H9 (cell line): ENCODE measurements at regions not wholly inside any gene's neighbourhood (a gene's known extent, or its start where the extent isn't known, plus 50 kb on each side); places are given as distances from the start of the nearest gene placed in this dataset.

Experiments
- DNase-seq: peaks from one replicate; pipeline ENCODE4 v3.0.0-alpha.2; 2017
- H2AFZ ChIP-seq: one replicate; pipeline ENCODE4 v1.6.1; 2013; ENCODE audit warnings: mild to moderate bottlenecking, low read length, control low read depth, moderate library complexity
- H2AK5ac ChIP-seq: 2 replicates; pipeline ENCODE4 v1.6.1; 2013; ENCODE audit warnings: low read length, control low read depth, mixed read lengths; ENCODE audit not compliant: insufficient read length
- H2BK120ac ChIP-seq: one replicate; pipeline ENCODE4 v1.6.1; 2013; ENCODE audit warnings: low read depth, mild to moderate bottlenecking, low read length, control low read depth, inconsistent platforms; ENCODE audit not compliant: poor library complexity, severe bottlenecking
- H2BK12ac ChIP-seq: 2 replicates; pipeline ENCODE4 v1.6.1; 2013; ENCODE audit warnings: low read length, control low read depth, mixed read lengths, low read depth; ENCODE audit not compliant: insufficient read length
- H2BK15ac ChIP-seq: 2 replicates; pipeline ENCODE4 v1.6.1; 2013; ENCODE audit warnings: low read depth, low read length, control low read depth
- H2BK20ac ChIP-seq: one replicate; pipeline ENCODE4 v1.6.1; 2013; ENCODE audit warnings: low read depth, mild to moderate bottlenecking, low read length, control low read depth, inconsistent platforms; ENCODE audit not compliant: poor library complexity, severe bottlenecking
- H2BK5ac ChIP-seq: 2 replicates; pipeline ENCODE4 v1.6.1; 2013; ENCODE audit warnings: low read length, control low read depth, mixed read lengths; ENCODE audit not compliant: insufficient read length
- H3K14ac ChIP-seq: 2 replicates; pipeline ENCODE4 v1.6.1; 2013; ENCODE audit warnings: low read length, control low read depth; ENCODE audit not compliant: insufficient read depth
- H3K18ac ChIP-seq: 2 replicates; pipeline ENCODE4 v1.6.1; 2013; ENCODE audit warnings: low read depth, mild to moderate bottlenecking, mixed read lengths, low read length, control low read depth; ENCODE audit not compliant: insufficient read length
- H3K23ac ChIP-seq: 2 replicates; pipeline ENCODE4 v1.6.1; 2013; ENCODE audit warnings: low read length, control low read depth, mixed read lengths, low read depth; ENCODE audit not compliant: insufficient read length
- H3K23me2 ChIP-seq: 2 replicates; pipeline ENCODE4 v1.6.1; 2013; ENCODE audit warnings: low read depth, mild to moderate bottlenecking, mixed read lengths, low read length, control low read depth; ENCODE audit not compliant: insufficient read length, poor library complexity, severe bottlenecking
- H3K27ac ChIP-seq: 2 replicates; pipeline ENCODE4 v1.5.1; 2013; ENCODE audit warnings: low read length, control low read depth, mixed read lengths, low read depth; ENCODE audit not compliant: insufficient read length
- H3K27me3 ChIP-seq: 2 replicates; pipeline ENCODE4 v1.6.1; 2013; ENCODE audit warnings: low read length, control low read depth, inconsistent platforms; ENCODE audit not compliant: insufficient read depth
- H3K4ac ChIP-seq: 2 replicates; pipeline ENCODE4 v1.6.1; 2013; ENCODE audit warnings: low read depth, mild to moderate bottlenecking, control low read depth, inconsistent platforms, low read length, moderate library complexity
- H3K4me1 ChIP-seq: 2 replicates; pipeline ENCODE4 v1.6.1; 2013; ENCODE audit warnings: low read length, control low read depth, inconsistent platforms; ENCODE audit not compliant: insufficient read depth
- H3K4me2 ChIP-seq: 2 replicates; pipeline ENCODE4 v1.6.1; 2013; ENCODE audit warnings: low read length, control low read depth, mixed read lengths; ENCODE audit not compliant: insufficient read length, insufficient read depth
- H3K56ac ChIP-seq: 2 replicates; pipeline ENCODE4 v1.6.1; 2013; ENCODE audit warnings: low read depth, mild to moderate bottlenecking, mixed read lengths, low read length, control low read depth; ENCODE audit not compliant: insufficient read length
- H3K79me1 ChIP-seq: 2 replicates; pipeline ENCODE4 v1.6.1; 2013; ENCODE audit warnings: low read depth, mild to moderate bottlenecking, moderate library complexity, low read length, control low read depth, inconsistent platforms; ENCODE audit not compliant: insufficient read depth, poor library complexity, severe bottlenecking
- H3K79me2 ChIP-seq: 2 replicates; pipeline ENCODE4 v1.6.1; 2013; ENCODE audit warnings: low read length, control low read depth, inconsistent platforms; ENCODE audit not compliant: insufficient read depth
- H3K9ac ChIP-seq: 2 replicates; pipeline ENCODE4 v1.6.1; 2013; ENCODE audit warnings: low read length, control low read depth, mixed read lengths; ENCODE audit not compliant: insufficient read length; ENCODE audit errors: extremely low read depth
- H3K9me3 ChIP-seq: one replicate; pipeline ENCODE4 v1.6.1; 2013; ENCODE audit warnings: low read depth, low read length, inconsistent platforms; ENCODE audit not compliant: control insufficient read depth
- H3T11ph ChIP-seq: one replicate; pipeline ENCODE4 v1.6.1; 2013; ENCODE audit warnings: mild to moderate bottlenecking, low read length, control low read depth, inconsistent platforms
- H4K20me1 ChIP-seq: one replicate; pipeline ENCODE4 v1.6.1; 2013; ENCODE audit not compliant: control insufficient read depth, insufficient read length, insufficient read depth
- H4K5ac ChIP-seq: 2 replicates; pipeline ENCODE4 v1.6.1; 2013; ENCODE audit warnings: low read depth, mild to moderate bottlenecking, mixed read lengths, low read length, control low read depth; ENCODE audit not compliant: insufficient read length
- H4K8ac ChIP-seq: replicated peaks from 2 replicates; pipeline ENCODE4 v1.6.1; 2013; ENCODE audit warnings: low read length, control low read depth, mixed read lengths, low read depth; ENCODE audit not compliant: insufficient read length
- H4K91ac ChIP-seq: 2 replicates; pipeline ENCODE4 v1.6.1; 2013; ENCODE audit warnings: low read depth, mild to moderate bottlenecking, moderate library complexity, mixed read lengths, low read length, control low read depth; ENCODE audit not compliant: insufficient read length
- H3K27ac Mint-ChIP-seq, 3 experiments: 2 replicates in 2 of 3; 3 replicates in 1 of 3; pipeline ENCODE4 v1.8.0; 2020 to 2021; ENCODE audit warnings: mixed read lengths in 3 of 3, mild to moderate bottlenecking in 1 of 3, moderate library complexity in 1 of 3
- H3K27me3 Mint-ChIP-seq: 2 replicates; pipeline ENCODE4 v1.8.0; 2021; ENCODE audit warnings: low read depth, mild to moderate bottlenecking, moderate library complexity, mixed read lengths
- H3K36me3 Mint-ChIP-seq, 3 experiments: 2 replicates in 2 of 3; 3 replicates in 1 of 3; pipeline ENCODE4 v1.8.0; 2020 to 2021; ENCODE audit warnings: low read depth in 3 of 3, mixed read lengths in 3 of 3; ENCODE audit not compliant: insufficient read depth in 1 of 3
- H3K4me1 Mint-ChIP-seq, 2 experiments: 2 replicates each; pipeline ENCODE4 v1.8.0; 2020; ENCODE audit warnings: mixed read lengths in 2 of 2
- H3K4me3 Mint-ChIP-seq, 2 experiments: 2 replicates in 1 of 2; 3 replicates in 1 of 2; pipeline ENCODE4 v1.8.0; 2020 to 2021; ENCODE audit warnings: mild to moderate bottlenecking in 2 of 2, mixed read lengths in 2 of 2, moderate library complexity in 1 of 2
- H3K9me3 Mint-ChIP-seq, 2 experiments: 2 replicates in 1 of 2; 3 replicates in 1 of 2; pipeline ENCODE4 v1.8.0; 2020; ENCODE audit warnings: mild to moderate bottlenecking in 2 of 2, mixed read lengths in 2 of 2, moderate library complexity in 1 of 2
- TF ChIP-seq, protein P1 (sequence below): fragments of 200-600 bp; sonication (generic); conservative IDR thresholded peaks from 3 replicates; pipeline ENCODE4 v1.8.0; 2021; ENCODE audit warnings: antibody characterized with exemption, mild to moderate bottlenecking

DNA sequence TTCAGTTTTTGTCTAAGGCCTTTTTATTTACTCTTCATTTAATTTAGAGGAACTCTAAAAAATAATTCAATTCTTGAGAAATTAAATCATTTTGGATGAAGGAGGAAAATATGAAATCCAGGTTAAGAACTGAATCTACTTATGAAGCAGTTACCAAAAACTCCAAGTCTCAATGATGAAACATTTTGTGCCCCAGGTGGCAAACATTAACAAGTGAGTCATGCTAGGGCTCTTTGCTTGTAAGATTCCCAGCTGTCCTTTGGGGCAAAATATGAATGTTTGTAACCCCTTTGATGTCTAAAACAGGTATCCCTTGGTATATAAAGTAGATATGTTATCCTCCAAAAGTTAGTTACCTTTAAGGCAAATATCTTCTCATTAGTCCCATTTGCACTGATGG lies 202.4 kb downstream of the NEDD1 start:
- Histone ChIP-seq H3K4ac (no peak overlapping the region), H3K56ac (no peak overlapping the region), H3K79me1 (no peaks in the 10 kb centered on the region), H3K23me2 (no peaks in the 10 kb centered on the region), H3K9me3 (no peaks in the 10 kb centered on the region), H2BK12ac (no peak overlapping the region), H3K14ac (no peak overlapping the region), H3T11ph (no peak overlapping the region), H3K23ac (no peak overlapping the region), H4K5ac (no peak overlapping the region), H4K20me1 (no peaks in the 10 kb centered on the region), H2BK5ac (no peak overlapping the region), H3K79me2 (no peaks in the 10 kb centered on the region), H4K91ac (no peak overlapping the region), H3K27me3 (no peaks in the 10 kb centered on the region), H2AK5ac (no peak overlapping the region), H2BK20ac (no peak overlapping the region), H2AFZ (no peak overlapping the region), H3K4me2 (no peak overlapping the region), H2BK15ac (no peak overlapping the region), H4K8ac (no peak overlapping the region), H3K9ac (no peak overlapping the region), H3K4me1 (no peaks in the 10 kb centered on the region), H2BK120ac (no peak overlapping the region), H3K27ac (no peak overlapping the region), H3K18ac (no peak overlapping the region)
- Mint-ChIP-seq H3K9me3 (peaks cover 0 to 24% of the 10 kb centered on the region in 2 experiments; a peak in 4 of 5 replicates), H3K27ac (no peak overlapping the region), H3K4me3 (no peak overlapping the region), H3K27me3 (no peaks in the 10 kb centered on the region), H3K36me3 (peaks cover under 1 to 31% (median 7%) of the 10 kb centered on the region in 3 experiments; a peak in 6 of 7 replicates), H3K4me1 (peaks cover 4 to 6% of the 10 kb centered on the region in 2 experiments; a peak in 2 of 4 replicates)
- TF ChIP-seq, protein P1, sequence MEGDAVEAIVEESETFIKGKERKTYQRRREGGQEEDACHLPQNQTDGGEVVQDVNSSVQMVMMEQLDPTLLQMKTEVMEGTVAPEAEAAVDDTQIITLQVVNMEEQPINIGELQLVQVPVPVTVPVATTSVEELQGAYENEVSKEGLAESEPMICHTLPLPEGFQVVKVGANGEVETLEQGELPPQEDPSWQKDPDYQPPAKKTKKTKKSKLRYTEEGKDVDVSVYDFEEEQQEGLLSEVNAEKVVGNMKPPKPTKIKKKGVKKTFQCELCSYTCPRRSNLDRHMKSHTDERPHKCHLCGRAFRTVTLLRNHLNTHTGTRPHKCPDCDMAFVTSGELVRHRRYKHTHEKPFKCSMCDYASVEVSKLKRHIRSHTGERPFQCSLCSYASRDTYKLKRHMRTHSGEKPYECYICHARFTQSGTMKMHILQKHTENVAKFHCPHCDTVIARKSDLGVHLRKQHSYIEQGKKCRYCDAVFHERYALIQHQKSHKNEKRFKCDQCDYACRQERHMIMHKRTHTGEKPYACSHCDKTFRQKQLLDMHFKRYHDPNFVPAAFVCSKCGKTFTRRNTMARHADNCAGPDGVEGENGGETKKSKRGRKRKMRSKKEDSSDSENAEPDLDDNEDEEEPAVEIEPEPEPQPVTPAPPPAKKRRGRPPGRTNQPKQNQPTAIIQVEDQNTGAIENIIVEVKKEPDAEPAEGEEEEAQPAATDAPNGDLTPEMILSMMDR: no peak
- no peak for DNase-seq
